CMK (cell line): ENCODE measurements at regions not wholly inside any gene's neighbourhood (a gene's known extent, or its start where the extent isn't known, plus 50 kb on each side); places are given as distances from the start of the nearest gene placed in this dataset.
A peak's percentile ranks its signal among the peaks of the same experiment; 100 is the strongest.

Source experiments
- DNase-seq: peaks from one replicate; pipeline ENCODE4 v3.0.0-alpha.2; 2010; ENCODE audit warnings: low read depth

- no peak for DNase-seq
Measured at GRCh38 chr16:27719106-27719445, 169.1 kb downstream of the KATNIP start.

GRCh38 chr16:27720731-27721530 lies 171.0 kb downstream of the KATNIP start:
- no peak for DNase-seq

- DNase-seq: no peak
Measured at GRCh38 chr16:27721531-27722181, 171.7 kb downstream of the KATNIP start.

GRCh38 chr16:27722207-27722606 lies 172.3 kb downstream of the KATNIP start:
- DNase-seq: no peak

GRCh38 chr16:27722892-27723450 lies 173.0 kb downstream of the KATNIP start:
- DNase-seq: no peak

- DNase-seq: no peak
Measured at GRCh38 chr16:27723711-27724481, 174.0 kb downstream of the KATNIP start.

- no peak for DNase-seq
Measured at GRCh38 chr16:27724482-27725235, 174.7 kb downstream of the KATNIP start.

- DNase-seq: no peak
Measured at GRCh38 chr16:27725236-27726000, 175.5 kb downstream of the KATNIP start.

GRCh38 chr16:27726621-27727261 lies 176.8 kb downstream of the KATNIP start:
- DNase-seq: no peak

GRCh38 chr16:27727941-27728340 lies 178.0 kb downstream of the KATNIP start:
- DNase-seq: no peak

GRCh38 chr16:27728691-27729090 lies 178.7 kb downstream of the KATNIP start:
- no peak for DNase-seq

- DNase-seq: peak; percentile 84
Measured at GRCh38 chr16:27729516-27730304, 179.8 kb downstream of the KATNIP start.

GRCh38 chr16:27730661-27731210 lies 180.8 kb downstream of the KATNIP start:
- DNase-seq: no peak

GRCh38 chr16:27735031-27735430 lies 185.1 kb downstream of the KATNIP start:
- DNase-seq: no peak

- no peak for DNase-seq
Measured at GRCh38 chr16:27736431-27736830, 186.5 kb downstream of the KATNIP start.

- no peak for DNase-seq
Measured at GRCh38 chr16:27737513-27737912, 187.6 kb downstream of the KATNIP start.
